Calu3 (cell line): ENCODE measurements at regions not wholly inside any gene's neighbourhood (a gene's known extent, or its start where the extent isn't known, plus 50 kb on each side); places are given as distances from the start of the nearest gene placed in this dataset.

Experiments used
- BruUV-seq: library from RNA; stranded (reverse); fragments of 400-500 nt; replicated peaks from 2 replicates; lab custom pipeline; 2021; lab: Mats Ljungman, UMichigan
- CTCF ChIA-PET: fragments of 300-600 bp; sonication (Branson Sonifier 250); formaldehyde crosslinking; loops from one replicate; lab custom pipeline; 2022; ENCODE audit warnings: antibody characterized with exemption; lab: Charles Lee
- DNase-seq: peaks from one replicate; pipeline ENCODE4 v3.0.0; 2022
- H3K27ac Mint-ChIP-seq: one replicate; pipeline ENCODE4 v1.8.0; 2022; ENCODE audit warnings: mixed read lengths; ENCODE audit not compliant: unreplicated experiment
- H3K27me3 Mint-ChIP-seq: one replicate; pipeline ENCODE4 v1.8.0; 2022; ENCODE audit warnings: mixed read lengths; ENCODE audit not compliant: unreplicated experiment
- H3K36me3 Mint-ChIP-seq: one replicate; pipeline ENCODE4 v1.8.0; 2022; ENCODE audit warnings: mild to moderate bottlenecking, moderate library complexity, mixed read lengths; ENCODE audit not compliant: insufficient read depth, unreplicated experiment
- H3K4me1 Mint-ChIP-seq: one replicate; pipeline ENCODE4 v1.8.0; 2022; ENCODE audit warnings: mild to moderate bottlenecking, low read depth, mixed read lengths; ENCODE audit not compliant: unreplicated experiment
- H3K4me3 Mint-ChIP-seq: one replicate; pipeline ENCODE4 v1.8.0; 2022; ENCODE audit warnings: mild to moderate bottlenecking, low read depth, moderate library complexity, mixed read lengths; ENCODE audit not compliant: unreplicated experiment
- H3K9me3 Mint-ChIP-seq: one replicate; pipeline ENCODE4 v1.8.0; 2022; ENCODE audit warnings: low read depth, mixed read lengths; ENCODE audit not compliant: unreplicated experiment
- CTCF ChIP-seq: fragments of 200-600 bp; IDR thresholded peaks from one replicate; pipeline ENCODE4 v1.8.0; 2022; ENCODE audit warnings: antibody characterized with exemption; ENCODE audit not compliant: unreplicated experiment
- intact Hi-C: fragments of 100-400 bp; cut with micrococcal nuclease; formaldehyde crosslinking; loops from one replicate; pipeline ENCODE4 v1.10.0; 2022; ENCODE audit not compliant: unreplicated experiment

- Mint-ChIP-seq H3K36me3 (no peaks in the 10 kb centered on the region), H3K4me3 (no peak overlapping the region), H3K27ac (no peak overlapping the region), H3K9me3 (no peaks in the 10 kb centered on the region), H3K4me1 (no peaks in the 10 kb centered on the region), H3K27me3 (no peaks in the 10 kb centered on the region)
- intact Hi-C loops, result no loop called here
- DNase-seq, result no peak
- BruUV-seq, result no TSS peak
- CTCF ChIA-PET, result no interaction called here
- no peak for TF ChIP-seq CTCF
Observed at GRCh38 chr4:10738826-10739489, 54.4 kb upstream of the CLNK start.

- no peak for DNase-seq
- no TSS peak for BruUV-seq
- Mint-ChIP-seq H3K36me3 (no peaks in the 10 kb centered on the region), H3K27ac (no peak overlapping the region), H3K4me3 (no peak overlapping the region), H3K27me3 (no peaks in the 10 kb centered on the region), H3K9me3 (no peaks in the 10 kb centered on the region), H3K4me1 (peaks cover 11% of the 10 kb centered on the region)
- CTCF ChIA-PET, result no interaction called here
- TF ChIP-seq CTCF, result no peak
- intact Hi-C loops, result no loop called here
Observed at GRCh38 chr4:10737337-10737736, 52.8 kb upstream of the CLNK start.

- no TSS peak for BruUV-seq
- no peak for DNase-seq
- intact Hi-C loops, result no loop called here
- Mint-ChIP-seq H3K36me3 (no peaks in the 10 kb centered on the region), H3K4me3 (no peak overlapping the region), H3K27me3 (no peaks in the 10 kb centered on the region), H3K4me1 (peaks cover 15% of the 10 kb centered on the region), H3K9me3 (no peaks in the 10 kb centered on the region), H3K27ac (no peak overlapping the region)
- CTCF ChIA-PET, result no interaction called here
- TF ChIP-seq CTCF, result no peak
Observed at GRCh38 chr4:10736895-10737294, 52.3 kb upstream of the CLNK start.

GRCh38 chr4:10736266-10736665, 51.7 kb upstream of the CLNK start:
- Mint-ChIP-seq H3K36me3 (no peaks in the 10 kb centered on the region), H3K9me3 (no peaks in the 10 kb centered on the region), H3K4me1 (peaks cover 20% of the 10 kb centered on the region), H3K4me3 (no peak overlapping the region), H3K27me3 (no peaks in the 10 kb centered on the region), H3K27ac (no peak overlapping the region)
- CTCF ChIA-PET, result no interaction called here
- TF ChIP-seq CTCF, result no peak
- DNase-seq, result no peak
- no TSS peak for BruUV-seq
- intact Hi-C loops, result no loop called here
